ENCODE measurements at regions not wholly inside any gene's neighbourhood (a gene's known extent, or its start where the extent isn't known, plus 50 kb on each side); places are given as distances from the start of the nearest gene placed in this dataset.
"Not testable (repeated sequence)": the region's sequence is repeated elsewhere in the genome, so short reads cannot be mapped to it uniquely, and the experiment has no call there.

GRCh38 chr5:167063116-167063515 lies 1228.3 kb upstream of the WWC1 start:
- H3K27me3 ChIP-seq (ENCODE audit: control insufficient read depth, insufficient read depth, low read length) = no peaks in the 10 kb centered on the region
- H3K4me1 ChIP-seq (ENCODE audit: control insufficient read depth, insufficient read depth, low read length) = no peaks in the 10 kb centered on the region
- no peaks in the 10 kb centered on the region for H3K9me3 ChIP-seq (ENCODE audit: control insufficient read depth, insufficient read depth, low read length)
- DNase-seq (ENCODE audit: low read depth, low spot score) = no peak
- H3K36me3 ChIP-seq (ENCODE audit: control insufficient read depth, insufficient read depth, low read length) = no peaks in the 10 kb centered on the region
- H3K4me3 ChIP-seq (ENCODE audit: low read length) = no peak overlapping the region
- no peak overlapping the region for H3K27ac ChIP-seq (ENCODE audit: low read length)
- whole genome bisulfite sequencing (ENCODE audit: insufficient coverage, insufficient read length) = no CpG with 5 or more reads among the region's 4 CpGs

- no CpG with 5 or more reads among the region's 8 CpGs for WGBS (ENCODE audit: insufficient coverage, insufficient read length)
- Histone ChIP-seq H3K27ac (ENCODE audit: low read length) (no peak overlapping the region), H3K4me3 (ENCODE audit: low read length) (no peak overlapping the region), H3K36me3 (ENCODE audit: control insufficient read depth, insufficient read depth, low read length) (no peaks in the 10 kb centered on the region), H3K4me1 (ENCODE audit: control insufficient read depth, insufficient read depth, low read length) (no peaks in the 10 kb centered on the region), H3K27me3 (ENCODE audit: control insufficient read depth, insufficient read depth, low read length) (no peaks in the 10 kb centered on the region), H3K9me3 (ENCODE audit: control insufficient read depth, insufficient read depth, low read length) (no peaks in the 10 kb centered on the region)
- no peak for DNase-seq (ENCODE audit: low read depth, low spot score)
Observed at GRCh38 chr5:167063788-167064187, 1227.7 kb upstream of the WWC1 start.

- Histone ChIP-seq H3K27me3 (ENCODE audit: control insufficient read depth, insufficient read depth, low read length) (no peaks in the 10 kb centered on the region), H3K9me3 (ENCODE audit: control insufficient read depth, insufficient read depth, low read length) (no peaks in the 10 kb centered on the region), H3K27ac (ENCODE audit: low read length) (no peak overlapping the region), H3K4me3 (ENCODE audit: low read length) (no peak overlapping the region), H3K36me3 (ENCODE audit: control insufficient read depth, insufficient read depth, low read length) (no peaks in the 10 kb centered on the region), H3K4me1 (ENCODE audit: control insufficient read depth, insufficient read depth, low read length) (no peaks in the 10 kb centered on the region)
- no CpG with 5 or more reads among the region's 13 CpGs for WGBS (ENCODE audit: insufficient coverage, insufficient read length)
- no peak for DNase-seq (ENCODE audit: low read depth, low spot score)
Observed at GRCh38 chr5:167064198-167064776, 1227.2 kb upstream of the WWC1 start.

GRCh38 chr5:167065794-167066193 lies 1225.7 kb upstream of the WWC1 start:
- no CpG with 5 or more reads among the region's 3 CpGs for WGBS (ENCODE audit: insufficient coverage, insufficient read length)
- no peaks in the 10 kb centered on the region for H3K9me3 ChIP-seq (ENCODE audit: control insufficient read depth, insufficient read depth, low read length)
- no peak for DNase-seq (ENCODE audit: low read depth, low spot score)

GRCh38 chr5:167071981-167072610 lies 1219.3 kb upstream of the WWC1 start:
- no peaks in the 10 kb centered on the region for H3K36me3 ChIP-seq (ENCODE audit: control insufficient read depth, insufficient read depth, low read length)
- H3K9me3 ChIP-seq (ENCODE audit: control insufficient read depth, insufficient read depth, low read length) = no peaks in the 10 kb centered on the region
- no CpG with 5 or more reads among the region's 5 CpGs for WGBS (ENCODE audit: insufficient coverage, insufficient read length)
- DNase-seq (ENCODE audit: low read depth, low spot score) = no peak
- no peaks in the 10 kb centered on the region for H3K27me3 ChIP-seq (ENCODE audit: control insufficient read depth, insufficient read depth, low read length)
- H3K4me1 ChIP-seq (ENCODE audit: control insufficient read depth, insufficient read depth, low read length) = no peaks in the 10 kb centered on the region
- H3K4me3 ChIP-seq (ENCODE audit: low read length) = no peak overlapping the region
- H3K27ac ChIP-seq (ENCODE audit: low read length) = no peak overlapping the region

More at GRCh38 chr5:167065794-167066193, 1225.7 kb upstream of the WWC1 start:
- no peaks in the 10 kb centered on the region for H3K36me3 ChIP-seq (ENCODE audit: control insufficient read depth, insufficient read depth, low read length)
- H3K4me3 ChIP-seq (ENCODE audit: low read length) = no peak overlapping the region
- no peaks in the 10 kb centered on the region for H3K27me3 ChIP-seq (ENCODE audit: control insufficient read depth, insufficient read depth, low read length)
- H3K4me1 ChIP-seq (ENCODE audit: control insufficient read depth, insufficient read depth, low read length) = no peaks in the 10 kb centered on the region
- no peak overlapping the region for H3K27ac ChIP-seq (ENCODE audit: low read length)

GRCh38 chr5:167081561-167081960 lies 1209.9 kb upstream of the WWC1 start:
- H3K27ac ChIP-seq (ENCODE audit: low read length) = no peak overlapping the region
- no peak for DNase-seq (ENCODE audit: low read depth, low spot score)
- WGBS (ENCODE audit: insufficient coverage, insufficient read length) = no CpG with 5 or more reads among the region's 4 CpGs
- H3K4me3 ChIP-seq (ENCODE audit: low read length) = no peak overlapping the region
- H3K27me3 ChIP-seq (ENCODE audit: control insufficient read depth, insufficient read depth, low read length) = no peaks in the 10 kb centered on the region
- H3K36me3 ChIP-seq (ENCODE audit: control insufficient read depth, insufficient read depth, low read length) = no peaks in the 10 kb centered on the region
- no peaks in the 10 kb centered on the region for H3K9me3 ChIP-seq (ENCODE audit: control insufficient read depth, insufficient read depth, low read length)
- H3K4me1 ChIP-seq (ENCODE audit: control insufficient read depth, insufficient read depth, low read length) = no peaks in the 10 kb centered on the region

- Histone ChIP-seq H3K4me1 (ENCODE audit: control insufficient read depth, insufficient read depth, low read length) (no peaks in the 10 kb centered on the region), H3K27ac (ENCODE audit: low read length) (no peak overlapping the region), H3K9me3 (ENCODE audit: control insufficient read depth, insufficient read depth, low read length) (no peaks in the 10 kb centered on the region), H3K4me3 (ENCODE audit: low read length) (no peak overlapping the region), H3K36me3 (ENCODE audit: control insufficient read depth, insufficient read depth, low read length) (no peaks in the 10 kb centered on the region), H3K27me3 (ENCODE audit: control insufficient read depth, insufficient read depth, low read length) (no peaks in the 10 kb centered on the region)
- WGBS (ENCODE audit: insufficient coverage, insufficient read length) = no CpG with 5 or more reads among the region's 12 CpGs
- no peak for DNase-seq (ENCODE audit: low read depth, low spot score)
Observed at GRCh38 chr5:167096816-167097215, 1194.6 kb upstream of the WWC1 start.

- Histone ChIP-seq H3K27ac (ENCODE audit: low read length) (no peak overlapping the region), H3K27me3 (ENCODE audit: control insufficient read depth, insufficient read depth, low read length) (no peaks in the 10 kb centered on the region), H3K36me3 (ENCODE audit: control insufficient read depth, insufficient read depth, low read length) (no peaks in the 10 kb centered on the region), H3K4me3 (ENCODE audit: low read length) (no peak overlapping the region), H3K4me1 (ENCODE audit: control insufficient read depth, insufficient read depth, low read length) (no peaks in the 10 kb centered on the region), H3K9me3 (ENCODE audit: control insufficient read depth, insufficient read depth, low read length) (no peaks in the 10 kb centered on the region)
- no peak for DNase-seq (ENCODE audit: low read depth, low spot score)
- no CpG with 5 or more reads among the region's 4 CpGs for WGBS (ENCODE audit: insufficient coverage, insufficient read length)
Observed at GRCh38 chr5:167104351-167104750, 1187.1 kb upstream of the WWC1 start.

GRCh38 chr5:167105941-167106340 lies 1185.5 kb upstream of the WWC1 start:
- Histone ChIP-seq H3K36me3 (ENCODE audit: control insufficient read depth, insufficient read depth, low read length) (no peaks in the 10 kb centered on the region), H3K27ac (ENCODE audit: low read length) (no peak overlapping the region), H3K27me3 (ENCODE audit: control insufficient read depth, insufficient read depth, low read length) (no peaks in the 10 kb centered on the region), H3K9me3 (ENCODE audit: control insufficient read depth, insufficient read depth, low read length) (no peaks in the 10 kb centered on the region), H3K4me1 (ENCODE audit: control insufficient read depth, insufficient read depth, low read length) (no peaks in the 10 kb centered on the region), H3K4me3 (ENCODE audit: low read length) (no peak overlapping the region)
- WGBS (ENCODE audit: insufficient coverage, insufficient read length) = 100% methylated on average over 1 of the region's 2 CpGs
- no peak for DNase-seq (ENCODE audit: low read depth, low spot score)

GRCh38 chr5:167107684-167108083 lies 1183.8 kb upstream of the WWC1 start:
- no peaks in the 10 kb centered on the region for H3K4me1 ChIP-seq (ENCODE audit: control insufficient read depth, insufficient read depth, low read length)
- no peaks in the 10 kb centered on the region for H3K36me3 ChIP-seq (ENCODE audit: control insufficient read depth, insufficient read depth, low read length)
- H3K4me3 ChIP-seq (ENCODE audit: low read length) = no peak overlapping the region
- no peaks in the 10 kb centered on the region for H3K27me3 ChIP-seq (ENCODE audit: control insufficient read depth, insufficient read depth, low read length)
- H3K9me3 ChIP-seq (ENCODE audit: control insufficient read depth, insufficient read depth, low read length) = no peaks in the 10 kb centered on the region
- no peak overlapping the region for H3K27ac ChIP-seq (ENCODE audit: low read length)
- no peak for DNase-seq (ENCODE audit: low read depth, low spot score)
- WGBS (ENCODE audit: insufficient coverage, insufficient read length) = no CpG with 5 or more reads among the region's 4 CpGs

- H3K4me3 ChIP-seq (ENCODE audit: low read length); H3K36me3 ChIP-seq (ENCODE audit: control insufficient read depth, insufficient read depth, low read length); H3K27me3 ChIP-seq (ENCODE audit: control insufficient read depth, insufficient read depth, low read length); DNase-seq (ENCODE audit: low read depth, low spot score); H3K27ac ChIP-seq (ENCODE audit: low read length); H3K4me1 ChIP-seq (ENCODE audit: control insufficient read depth, insufficient read depth, low read length); H3K9me3 ChIP-seq (ENCODE audit: control insufficient read depth, insufficient read depth, low read length): not testable (repeated sequence)
- no CpG with 5 or more reads among the region's 9 CpGs for WGBS (ENCODE audit: insufficient coverage, insufficient read length)
Observed at GRCh38 chr5:167108266-167108665, 1183.2 kb upstream of the WWC1 start.
